NCI-H1436 (cell line): ENCODE measurements at regions not wholly inside any gene's neighbourhood (a gene's known extent, or its start where the extent isn't known, plus 50 kb on each side); places are given as distances from the start of the nearest gene placed in this dataset.

ENCODE experiments used
- DNase-seq: peaks from one replicate; lab custom pipeline; 2025; lab: John Stamatoyannopoulos, UW

GRCh38 chr5:17761326-17761725 lies 127.1 kb downstream of the TAF11L14 start:
- DNase-seq: peak; percentile 40

- DNase-seq: no peak
Measured at GRCh38 chr5:17763301-17763700, 129.0 kb downstream of the TAF11L14 start.

GRCh38 chr5:17766031-17766430 lies 131.8 kb downstream of the TAF11L14 start:
- no peak for DNase-seq

GRCh38 chr5:17769277-17769676 lies 135.0 kb downstream of the TAF11L14 start:
- peak; percentile 55 for DNase-seq

GRCh38 chr5:17772232-17772631 lies 138.0 kb downstream of the TAF11L14 start:
- no peak for DNase-seq

GRCh38 chr5:17785774-17786173 lies 151.5 kb downstream of the TAF11L14 start:
- no peak for DNase-seq

GRCh38 chr5:17788351-17788750 lies 154.1 kb downstream of the TAF11L14 start:
- no peak for DNase-seq

GRCh38 chr5:17794201-17794600 lies 159.9 kb downstream of the TAF11L14 start:
- no peak for DNase-seq

GRCh38 chr5:17794815-17795214 lies 160.6 kb downstream of the TAF11L14 start:
- no peak for DNase-seq

- no peak for DNase-seq
Measured at GRCh38 chr5:17796142-17796541, 161.9 kb downstream of the TAF11L14 start.

GRCh38 chr5:17796757-17797396 lies 162.6 kb downstream of the TAF11L14 start:
- DNase-seq: no peak

- no peak for DNase-seq
Measured at GRCh38 chr5:17799521-17799920, 165.3 kb downstream of the TAF11L14 start.

- peak; percentile 43 for DNase-seq
Measured at GRCh38 chr5:17801595-17801994, 167.3 kb downstream of the TAF11L14 start.

- DNase-seq: no peak
Measured at GRCh38 chr5:17802256-17802655, 168.0 kb downstream of the TAF11L14 start.

GRCh38 chr5:17803971-17804370 lies 169.7 kb downstream of the TAF11L14 start:
- DNase-seq: no peak

- no peak for DNase-seq
Measured at GRCh38 chr5:17805227-17805825, 171.1 kb downstream of the TAF11L14 start.

- DNase-seq: no peak
Measured at GRCh38 chr5:17806818-17807468, 172.7 kb downstream of the TAF11L14 start.

GRCh38 chr5:17808566-17808965 lies 174.3 kb downstream of the TAF11L14 start:
- DNase-seq: peak; percentile 26

- no peak for DNase-seq
Measured at GRCh38 chr5:17810734-17811133, 176.5 kb downstream of the TAF11L14 start.

- DNase-seq: no peak
Measured at GRCh38 chr5:17813214-17813613, 179.0 kb downstream of the TAF11L14 start.

GRCh38 chr5:17816505-17816904 lies 182.2 kb downstream of the TAF11L14 start:
- DNase-seq: no peak

GRCh38 chr5:17816944-17817343 lies 182.7 kb downstream of the TAF11L14 start:
- DNase-seq: no peak

GRCh38 chr5:17817990-17818389 lies 183.7 kb downstream of the TAF11L14 start:
- no peak for DNase-seq
